NOMO-1 treated with DMSO at 0.1 percent for 48 hours (cell line): ENCODE measurements at regions not wholly inside any gene's neighbourhood (a gene's known extent, or its start where the extent isn't known, plus 50 kb on each side); places are given as distances from the start of the nearest gene placed in this dataset.
A peak's percentile ranks its signal among the peaks of the same experiment; 100 is the strongest.
"Not testable (repeated sequence)": the region's sequence is repeated elsewhere in the genome, so short reads cannot be mapped to it uniquely, and the experiment has no call there.

Experiments used
- DNase-seq: peaks from one replicate; lab custom pipeline; 2025; ENCODE audit not compliant: unreplicated experiment; lab: John Stamatoyannopoulos, UW

DNA sequence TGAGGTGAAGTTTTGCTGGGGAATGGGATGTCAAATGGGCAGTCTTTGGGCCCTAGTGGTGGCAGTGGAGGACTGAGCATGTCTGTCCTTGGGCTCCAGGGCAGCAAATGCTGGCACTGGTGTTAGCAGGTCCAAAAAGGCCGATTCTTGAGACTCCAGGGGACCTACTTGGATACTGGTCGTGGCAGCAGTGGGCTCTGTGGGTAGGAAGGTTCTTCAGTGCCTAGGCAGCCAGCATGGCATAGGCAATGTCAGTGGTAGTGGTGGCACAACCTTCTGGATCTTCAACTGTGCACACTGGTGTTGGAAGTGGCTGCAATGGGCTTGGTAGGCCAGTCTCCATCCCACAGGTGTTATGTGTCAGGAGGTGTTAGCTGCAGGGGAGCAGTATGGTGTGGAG, 334.7 kb upstream of the KITLG start:
- no peak for DNase-seq

DNA sequence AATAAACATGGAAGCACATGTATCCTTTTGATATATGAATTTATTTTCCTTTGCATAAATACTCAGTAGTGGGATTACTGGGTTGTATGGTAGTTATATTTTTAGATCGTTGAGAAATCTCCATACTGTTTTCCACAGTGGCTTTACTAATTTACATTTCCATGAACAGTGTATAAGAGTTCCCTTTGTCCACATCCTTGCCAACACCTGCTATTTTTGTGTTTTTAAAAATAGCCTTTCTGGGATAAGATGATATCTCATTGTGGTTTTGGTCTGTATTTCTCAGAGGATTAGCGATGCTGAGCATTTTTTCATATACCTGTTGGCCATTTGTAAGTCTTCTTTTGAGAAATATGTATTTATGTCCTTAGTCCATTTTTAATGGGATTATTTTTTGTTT, 329.2 kb upstream of the KITLG start:
- DNase-seq, result no peak

GRCh38 chr12:88908345-88908744, 328.1 kb upstream of the KITLG start:
- no peak for DNase-seq

- no peak for DNase-seq
Observed at GRCh38 chr12:88904705-88905104, 324.4 kb upstream of the KITLG start.

DNA sequence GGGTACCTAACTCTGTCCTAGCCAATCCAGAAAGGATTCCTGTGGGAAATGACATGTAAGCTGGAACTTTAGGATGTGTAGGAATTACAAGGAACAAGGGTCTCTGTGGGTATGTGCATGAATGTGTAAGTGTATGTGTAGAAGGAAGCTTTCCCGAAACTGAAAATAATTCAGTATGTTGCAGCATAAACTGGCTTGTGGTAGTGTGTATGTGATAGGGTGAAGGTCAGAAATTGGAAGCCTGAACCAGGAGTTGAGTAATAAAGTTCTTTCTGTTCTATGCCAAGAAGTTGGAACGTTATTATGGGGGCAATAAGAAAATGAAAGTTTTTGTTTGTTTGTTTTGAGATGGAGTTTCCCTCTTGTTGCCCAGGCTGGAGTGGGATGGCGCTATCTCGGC, 323.1 kb upstream of the KITLG start:
- no peak for DNase-seq

GRCh38 chr12:88897723-88898122, 317.5 kb upstream of the KITLG start:
- DNase-seq, result no peak

DNA sequence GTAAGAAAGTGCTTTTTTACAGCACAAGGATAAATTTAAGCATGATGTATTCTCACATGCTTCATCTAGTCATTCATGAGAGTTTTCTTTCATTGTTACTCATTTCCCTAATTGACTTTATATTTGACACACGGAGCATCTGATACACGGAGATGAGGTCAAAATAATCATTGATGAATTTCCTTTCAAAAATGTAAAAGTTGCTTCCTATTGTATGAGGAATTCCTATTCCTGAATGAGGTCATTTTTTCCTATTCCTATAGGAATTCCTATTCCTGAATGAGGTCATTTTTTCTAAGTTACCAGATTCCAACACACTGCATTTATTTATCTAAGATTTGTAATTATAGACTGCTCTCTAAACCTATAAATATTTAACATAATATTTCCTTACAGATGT, 316.7 kb upstream of the KITLG start:
- no peak for DNase-seq

DNA sequence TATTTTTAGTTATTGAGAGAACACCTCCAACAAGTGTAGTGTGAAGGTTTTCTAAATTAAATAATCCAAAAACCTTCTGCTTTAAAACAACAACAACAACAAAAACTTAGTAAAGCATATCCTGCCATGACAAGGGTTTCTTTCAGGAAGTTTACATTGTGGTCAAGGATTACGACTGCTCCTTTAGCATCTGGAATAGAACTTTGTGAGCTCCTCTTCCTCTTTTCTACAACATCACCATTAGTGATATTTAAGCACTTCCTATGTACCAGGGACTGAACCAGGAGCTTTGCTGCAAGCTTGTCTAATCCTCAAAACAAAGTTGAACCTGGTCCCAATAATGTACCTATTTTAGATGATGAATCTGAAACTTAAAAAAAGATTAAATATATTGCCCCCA, 315.4 kb upstream of the KITLG start:
- peak; percentile 81 for DNase-seq

DNA sequence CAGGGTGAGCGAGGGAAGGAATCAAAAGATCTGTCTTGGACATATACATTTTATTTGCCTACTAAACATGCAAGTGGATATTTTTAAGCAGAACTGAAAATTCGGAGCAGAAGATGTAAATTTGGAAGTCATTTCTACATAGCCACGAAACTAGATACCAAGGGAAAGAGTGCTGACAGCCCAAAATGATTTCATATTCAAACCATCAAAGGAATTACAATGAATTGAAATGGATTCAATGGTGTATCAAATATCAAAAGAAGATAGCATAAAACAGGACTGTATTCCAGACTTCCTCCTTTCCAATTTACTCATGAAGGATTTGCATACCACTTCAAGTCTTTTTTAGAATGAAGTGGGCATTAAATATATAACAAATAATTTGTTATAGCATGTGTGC, 313.5 kb upstream of the KITLG start:
- DNase-seq, result no peak

DNA sequence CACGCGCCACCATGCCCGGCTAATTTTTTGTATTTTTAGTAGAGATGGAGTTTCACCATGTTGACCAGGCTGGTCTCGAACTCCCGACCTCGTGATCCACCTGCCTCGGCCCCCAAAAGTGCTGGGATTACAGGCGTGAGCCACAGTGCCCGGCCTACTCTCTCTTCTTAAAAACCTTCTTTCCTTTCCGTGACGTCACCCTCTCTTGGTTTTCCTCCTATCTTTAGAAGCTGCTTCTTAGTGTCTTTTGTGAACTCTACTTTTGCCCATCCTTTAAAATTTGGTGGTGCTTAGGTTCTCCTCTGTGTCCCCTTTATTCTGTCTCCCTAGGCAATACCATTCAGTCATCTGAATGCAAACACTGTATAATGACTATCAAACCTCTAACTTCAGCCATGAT, 311.2 kb upstream of the KITLG start:
- not testable (repeated sequence) for DNase-seq

- DNase-seq, result no peak
Observed at GRCh38 chr12:88889326-88890110, 309.2 kb upstream of the KITLG start.

GRCh38 chr12:88884600-88884999, 304.3 kb upstream of the KITLG start:
- no peak for DNase-seq

GRCh38 chr12:88882662-88883061, 302.4 kb upstream of the KITLG start:
- DNase-seq, result no peak

GRCh38 chr12:88880051-88880450, 299.8 kb upstream of the KITLG start:
- no peak for DNase-seq

GRCh38 chr12:88878295-88878694, 298.0 kb upstream of the KITLG start:
- no peak for DNase-seq

- no peak for DNase-seq
Observed at GRCh38 chr12:88876857-88877256, 296.6 kb upstream of the KITLG start.

- no peak for DNase-seq
Observed at GRCh38 chr12:88870000-88870737, 289.9 kb upstream of the KITLG start.

DNA sequence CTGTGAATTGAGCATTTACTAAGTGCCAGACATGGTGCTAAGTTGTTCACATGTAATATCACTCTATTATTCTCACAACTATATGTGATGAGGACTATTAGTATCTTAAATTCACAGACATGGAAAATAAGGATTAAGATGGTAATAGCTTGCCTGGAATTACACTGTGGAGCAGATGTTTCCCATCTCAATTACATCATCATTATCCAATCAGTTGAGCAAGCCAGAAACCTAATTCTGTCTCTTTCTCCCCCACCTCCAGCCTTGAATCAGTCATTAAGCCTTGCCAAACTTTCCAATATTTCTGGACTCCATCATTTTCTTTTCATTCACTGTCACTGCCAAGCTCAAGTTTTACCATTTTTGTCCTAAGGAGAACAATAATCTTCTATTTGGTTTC, 287.8 kb upstream of the KITLG start:
- no peak for DNase-seq

- no peak for DNase-seq
Observed at GRCh38 chr12:88867510-88867909, 287.2 kb upstream of the KITLG start.

- no peak for DNase-seq
Observed at GRCh38 chr12:88866881-88867280, 286.6 kb upstream of the KITLG start.

DNA sequence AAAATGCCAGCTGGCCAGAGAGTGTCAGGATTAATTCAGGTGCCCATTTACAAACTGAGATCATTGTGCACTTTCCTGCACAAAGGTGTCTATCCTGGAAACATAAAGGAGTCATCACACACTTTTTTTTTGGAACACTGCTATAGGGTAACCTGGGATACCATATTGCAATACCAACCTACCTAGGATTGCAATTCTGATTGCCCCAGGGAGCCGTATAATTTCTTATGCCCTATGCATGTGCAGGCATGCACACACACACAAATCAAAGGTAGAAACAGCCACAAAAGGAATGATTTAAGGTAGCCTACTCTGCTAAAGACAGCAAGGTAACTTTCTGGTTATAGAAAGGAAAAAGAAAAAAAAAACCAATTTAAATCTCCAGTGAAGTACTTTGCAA, 285.3 kb upstream of the KITLG start:
- DNase-seq, result no peak

GRCh38 chr12:88860851-88861250, 280.6 kb upstream of the KITLG start:
- DNase-seq, result no peak

- DNase-seq, result no peak
Observed at GRCh38 chr12:88856201-88856600, 275.9 kb upstream of the KITLG start.
